ENCODE measurements at regions not wholly inside any gene's neighbourhood (a gene's known extent, or its start where the extent isn't known, plus 50 kb on each side); places are given as distances from the start of the nearest gene placed in this dataset.

DNA sequence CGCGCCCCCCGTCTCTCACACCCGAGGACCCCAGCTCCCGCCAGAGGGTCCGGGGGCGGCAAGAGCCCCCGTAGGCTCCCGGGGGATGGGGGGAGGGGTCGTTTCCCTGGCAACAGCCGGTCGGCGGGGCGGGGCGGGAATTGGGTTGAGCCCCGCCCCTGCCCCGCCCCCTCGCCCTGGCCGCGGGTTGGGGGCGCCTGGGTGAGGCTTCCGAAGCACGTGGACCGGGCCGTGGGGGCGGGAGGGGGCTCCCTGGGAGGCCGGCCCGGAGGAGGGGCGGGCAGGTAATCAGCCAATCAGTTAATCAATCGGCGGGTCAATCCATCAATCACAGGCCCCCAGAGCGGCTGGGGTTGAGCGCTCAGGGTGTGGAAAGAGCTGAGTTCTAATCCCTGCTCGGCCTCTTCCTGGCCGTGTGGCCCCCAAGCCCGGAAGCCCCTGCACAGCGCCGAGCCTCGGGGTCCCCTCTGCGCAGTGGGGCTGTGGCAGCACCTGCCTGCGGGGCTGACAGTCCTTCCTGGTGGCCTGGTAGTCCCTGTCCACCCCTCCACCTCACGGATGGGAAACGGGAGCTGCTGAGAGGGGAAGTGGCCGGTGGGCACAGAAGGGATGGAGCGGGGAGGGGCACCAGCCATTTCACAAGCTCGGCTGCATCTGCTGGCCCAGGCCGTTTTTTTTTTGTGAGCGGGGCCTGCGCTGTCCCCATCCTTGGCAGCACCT lies 174.2 kb upstream of the IER5L start:
- DNase-seq, result no peak

DNA sequence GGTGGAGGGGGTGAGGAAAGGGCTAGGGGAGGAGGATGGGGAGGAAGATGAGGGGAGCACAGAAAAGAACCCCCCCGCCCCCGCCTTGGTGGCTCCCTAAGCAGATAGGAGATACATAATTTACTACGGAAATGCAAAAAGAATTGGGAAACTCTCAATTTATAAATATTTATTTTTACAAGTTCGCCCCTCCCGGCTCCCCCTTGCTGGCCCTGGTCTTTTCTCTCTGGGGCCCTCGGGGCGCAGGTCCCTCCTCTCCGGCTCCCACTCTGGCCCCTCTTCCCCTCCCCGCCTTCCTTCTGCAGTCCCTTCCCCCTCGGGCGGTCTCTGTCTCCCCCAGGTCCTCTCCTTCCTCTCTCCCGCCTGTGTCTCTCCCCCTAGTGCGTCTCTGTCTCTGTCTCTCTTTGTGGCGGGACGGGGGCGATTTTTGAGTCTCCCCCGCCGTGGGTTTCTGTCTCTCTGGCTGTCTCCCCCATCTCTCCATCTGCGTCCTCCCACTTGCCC lies 173.6 kb upstream of the IER5L start:
- DNase-seq, result no peak

DNA sequence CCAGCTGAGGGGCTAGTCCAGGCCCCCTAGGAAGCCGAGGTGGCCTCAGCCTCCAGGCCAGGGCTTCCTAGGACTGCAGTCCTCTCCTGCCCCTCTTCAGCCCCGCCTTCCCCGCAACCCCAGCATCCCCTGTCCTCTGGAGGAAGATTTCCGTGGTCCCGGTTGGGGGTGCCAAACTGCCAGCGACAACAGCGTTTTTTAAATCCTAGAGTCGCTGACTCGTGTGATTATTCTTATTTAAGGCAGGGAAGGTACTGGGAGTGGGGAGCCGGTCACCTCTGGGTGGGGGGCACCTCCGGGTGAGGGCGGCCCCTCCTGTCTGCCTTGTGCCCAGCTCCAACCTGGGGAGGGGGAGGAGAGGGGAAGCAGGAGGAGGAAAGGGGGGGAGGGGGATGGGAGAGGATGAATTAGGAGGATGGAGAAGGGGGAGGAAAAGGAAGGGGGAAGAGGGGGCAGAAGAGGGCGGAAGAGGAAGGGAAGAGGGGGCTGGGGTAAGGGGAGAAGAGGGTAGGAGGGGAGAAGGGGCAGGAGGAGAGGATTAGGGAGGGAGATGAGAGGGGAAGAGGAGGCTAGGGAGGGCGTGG lies 173.1 kb upstream of the IER5L start:
- DNase-seq, result no peak

DNA sequence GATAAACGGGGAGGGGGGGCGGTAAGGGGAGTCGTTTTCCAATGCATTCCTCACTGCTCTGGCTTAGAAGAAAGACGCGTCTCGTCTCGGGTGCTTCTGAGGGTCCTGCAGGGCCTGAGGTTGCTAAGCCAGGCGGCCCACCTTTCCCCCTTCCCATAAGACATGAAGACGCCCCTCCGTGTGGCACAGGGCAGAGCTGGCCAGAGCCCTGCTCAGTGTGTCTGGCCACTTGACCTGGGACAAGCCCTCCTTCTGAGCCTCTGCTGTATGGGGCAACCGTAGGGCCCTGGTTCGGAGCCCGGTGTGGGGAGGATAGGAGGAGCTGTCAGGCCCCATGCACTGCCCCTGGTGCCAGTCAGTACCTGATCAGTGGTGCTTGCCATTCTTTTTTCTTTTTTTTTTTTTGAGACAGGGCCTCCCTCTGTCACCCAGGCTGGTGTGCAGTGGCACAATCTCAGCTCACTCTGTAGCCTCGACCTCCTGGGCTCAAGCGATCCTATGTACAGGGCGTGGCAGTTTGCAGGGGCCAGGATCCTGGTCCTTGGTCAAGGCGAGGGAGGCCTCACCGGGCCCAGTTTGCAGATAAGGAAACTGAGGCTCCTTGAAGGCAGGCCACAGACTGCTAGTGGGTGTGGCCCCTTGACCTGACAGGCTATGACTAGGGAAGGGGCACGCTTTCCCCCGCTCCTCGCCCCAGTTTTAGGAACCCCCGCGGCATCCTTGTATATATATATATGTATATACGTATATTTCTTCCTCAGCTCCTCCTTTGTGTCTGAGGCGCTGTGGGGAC lies 172.3 kb upstream of the IER5L start:
- no peak for DNase-seq

DNA sequence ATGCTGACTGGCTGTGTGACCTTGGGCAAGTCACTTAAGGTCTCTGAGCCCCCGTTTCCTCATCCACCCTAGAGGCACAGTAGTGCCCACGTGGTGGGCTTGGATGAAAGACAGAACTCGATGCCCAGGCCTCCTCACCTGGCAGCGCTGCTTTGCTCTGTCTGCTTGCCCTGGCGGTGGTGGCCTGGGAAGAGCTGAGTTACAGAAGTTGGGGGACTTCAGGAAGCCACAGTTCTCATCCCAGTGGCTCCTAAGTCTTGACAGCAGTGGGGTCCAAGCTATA lies 171.5 kb upstream of the IER5L start:
- no peak for DNase-seq

DNA sequence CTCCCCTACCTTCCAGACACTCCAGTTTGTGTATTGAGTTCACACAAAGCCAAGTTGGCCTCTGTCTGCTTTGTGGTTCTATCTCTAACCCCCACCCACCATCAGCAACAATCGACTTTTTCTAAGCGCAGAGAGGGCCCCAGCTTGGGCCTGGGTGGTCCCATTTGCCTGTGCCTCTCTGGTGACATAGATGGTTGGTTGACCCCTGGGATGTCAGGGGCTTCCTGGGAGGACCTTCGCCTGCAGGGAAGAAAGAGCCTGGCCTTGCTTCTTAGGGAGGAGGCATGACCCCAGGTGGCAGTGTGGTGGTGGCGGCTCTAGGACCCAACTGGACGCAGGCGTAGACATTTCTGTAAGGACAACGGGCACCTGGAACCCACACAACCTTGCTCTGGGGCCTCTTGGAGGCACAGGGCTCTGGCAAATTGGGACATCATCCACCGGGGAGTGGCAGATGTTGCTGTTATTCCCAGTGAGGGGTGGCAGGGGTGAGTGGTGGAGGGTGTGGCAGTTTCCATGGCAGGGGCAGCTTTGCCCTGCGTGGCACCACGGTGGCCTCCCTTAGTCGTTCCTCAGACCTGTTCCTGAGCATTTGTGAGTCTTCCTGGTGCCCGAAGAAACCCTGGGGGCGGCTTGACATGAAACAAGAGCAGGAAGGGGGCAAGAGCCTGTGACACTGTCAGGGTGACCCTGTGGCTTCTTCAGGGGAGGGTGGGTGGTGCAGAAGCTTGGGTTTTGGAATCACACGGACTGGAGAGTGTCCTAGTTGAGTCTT lies 171.0 kb upstream of the IER5L start:
- no peak for DNase-seq

DNA sequence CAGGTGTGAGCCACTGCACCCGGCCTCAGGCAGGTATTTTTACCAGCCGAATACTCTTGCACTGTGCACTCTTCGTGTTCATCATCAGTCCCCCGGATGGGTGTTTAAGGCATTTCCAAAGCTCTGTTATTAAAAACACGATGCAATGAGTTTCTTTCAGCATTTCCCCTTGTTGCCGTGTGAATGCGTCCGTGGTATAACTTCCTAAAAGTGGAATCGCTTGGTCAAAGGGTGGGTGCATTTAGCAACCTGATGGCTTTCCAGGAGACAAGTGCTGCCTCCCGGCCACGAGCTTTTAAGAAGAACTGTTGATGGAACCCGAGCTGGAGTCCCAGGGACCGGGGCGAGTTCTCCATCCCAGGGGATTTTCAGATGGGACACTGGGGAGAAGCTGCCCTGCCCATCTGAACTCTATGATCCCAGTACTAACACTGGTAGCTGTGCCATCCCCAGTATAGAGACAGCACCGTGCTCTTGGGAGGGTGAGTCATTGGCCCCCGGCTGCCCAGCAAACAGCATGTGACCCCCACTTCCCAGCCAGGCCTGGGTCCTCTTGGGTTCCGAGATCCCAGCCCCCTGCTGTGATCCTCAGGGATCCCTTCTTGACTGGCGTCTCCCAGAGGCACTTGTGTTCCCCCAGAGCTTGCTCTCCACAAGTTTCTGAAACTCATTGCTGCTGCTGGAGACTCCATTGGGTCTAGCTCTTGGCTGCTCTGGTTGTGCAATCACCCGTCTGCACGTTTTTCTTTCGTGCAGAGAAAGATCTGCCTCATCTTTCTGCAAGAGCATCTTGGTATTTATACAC lies 169.5 kb upstream of the IER5L start:
- DNase-seq, result no peak

DNA sequence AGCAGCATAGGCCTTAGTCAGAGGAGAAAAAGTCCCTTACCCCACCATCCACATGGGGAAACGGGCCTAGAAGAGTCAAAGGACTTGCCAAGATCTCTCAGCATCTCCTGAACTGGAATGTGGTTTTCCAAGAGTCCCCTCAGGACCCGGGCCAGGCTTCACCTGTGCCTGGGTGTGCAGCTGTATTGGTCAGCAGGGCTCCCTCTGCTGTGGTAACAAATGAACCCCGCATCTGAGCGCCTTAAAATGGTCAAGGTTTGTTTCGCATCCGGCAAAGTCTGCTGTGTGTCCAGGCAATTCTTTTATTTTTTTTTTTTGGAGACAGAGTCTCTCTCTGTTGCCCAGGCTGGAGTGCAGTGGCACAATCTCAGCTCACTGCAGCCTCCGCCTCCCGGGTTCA lies 168.0 kb upstream of the IER5L start:
- no peak for DNase-seq

DNA sequence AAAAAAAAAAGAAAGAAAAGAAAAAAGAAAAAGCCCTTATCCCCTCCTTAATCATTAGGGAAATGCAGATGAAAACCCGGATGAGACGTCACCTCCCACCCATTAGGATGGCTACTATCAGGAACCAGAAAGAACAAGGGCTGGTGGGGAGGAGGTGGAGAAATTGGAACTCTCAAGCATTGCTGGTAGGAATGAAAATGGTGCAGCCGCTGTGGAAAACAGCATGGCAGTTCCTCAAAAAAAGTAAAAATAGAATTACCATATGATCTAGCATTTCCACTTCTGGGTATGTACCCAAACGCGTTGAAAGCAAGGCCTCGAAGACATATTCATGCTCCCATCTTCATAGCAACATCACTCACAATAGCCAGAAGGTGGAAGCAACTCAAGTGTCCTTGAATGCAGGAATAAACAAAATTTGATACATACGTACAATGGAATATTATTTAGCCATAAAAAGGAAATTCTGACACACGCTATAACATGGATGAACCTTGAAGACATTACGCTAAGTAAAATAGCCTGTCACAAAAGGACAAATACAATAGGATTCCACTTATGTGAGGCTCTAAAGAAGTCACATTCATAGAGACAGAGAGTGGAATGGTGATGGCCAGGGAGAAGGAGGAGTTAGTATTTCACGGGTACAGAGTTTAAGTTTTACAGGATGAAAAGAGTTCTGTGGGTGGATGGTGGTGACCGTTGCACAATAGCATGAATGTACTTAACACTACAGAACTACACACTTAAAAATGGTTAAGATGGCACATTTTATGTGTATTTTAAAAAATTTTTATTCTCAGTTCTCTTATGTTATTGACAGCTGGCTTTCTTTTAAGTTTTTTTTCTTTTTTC lies 166.8 kb upstream of the IER5L start:
- no peak for DNase-seq

DNA sequence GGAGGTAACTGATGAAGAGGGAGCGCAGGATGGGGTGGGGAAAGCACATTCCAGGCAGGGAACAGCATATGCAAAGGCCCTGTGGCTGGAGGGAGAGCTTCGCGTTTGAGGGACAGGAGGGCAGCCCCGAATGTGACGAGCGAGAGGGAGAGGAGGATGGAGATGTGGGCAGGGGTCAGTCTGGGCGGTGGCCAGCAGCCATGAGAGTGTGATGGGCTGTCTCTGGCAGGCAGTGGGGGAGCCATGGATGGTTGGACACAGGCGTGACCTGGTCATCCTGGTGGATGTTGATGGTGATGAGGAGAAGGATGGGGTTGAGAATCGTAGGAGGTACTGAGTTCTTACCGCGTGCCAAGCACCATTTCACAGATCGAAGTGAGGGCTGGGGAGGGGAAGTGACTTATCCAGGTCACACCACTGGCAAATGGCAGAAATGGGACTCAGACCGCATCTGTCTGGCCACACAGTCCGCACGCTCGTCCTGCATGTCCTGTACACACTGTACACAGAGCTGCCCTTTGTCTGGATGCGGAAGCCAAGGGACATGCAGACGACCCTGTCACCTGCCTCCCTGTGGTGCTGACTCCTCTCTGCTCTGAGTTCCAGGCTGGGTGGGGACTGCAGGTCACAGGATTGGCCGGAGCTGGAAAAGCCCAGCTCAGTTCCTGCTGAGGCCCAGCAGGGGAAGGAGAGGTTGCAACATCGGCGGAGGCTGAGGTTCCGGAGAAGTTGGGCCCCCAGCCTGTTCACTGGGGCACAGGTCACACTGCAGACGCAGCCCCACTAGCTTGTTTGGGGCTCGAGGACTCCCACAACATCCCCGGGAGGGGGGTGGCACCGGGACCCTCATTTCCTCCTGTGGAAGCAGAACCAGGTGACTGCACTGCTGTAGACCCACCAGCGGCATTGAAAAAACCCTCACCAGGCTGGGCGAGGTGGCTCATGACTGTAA lies 165.6 kb upstream of the IER5L start:
- no peak for DNase-seq

DNA sequence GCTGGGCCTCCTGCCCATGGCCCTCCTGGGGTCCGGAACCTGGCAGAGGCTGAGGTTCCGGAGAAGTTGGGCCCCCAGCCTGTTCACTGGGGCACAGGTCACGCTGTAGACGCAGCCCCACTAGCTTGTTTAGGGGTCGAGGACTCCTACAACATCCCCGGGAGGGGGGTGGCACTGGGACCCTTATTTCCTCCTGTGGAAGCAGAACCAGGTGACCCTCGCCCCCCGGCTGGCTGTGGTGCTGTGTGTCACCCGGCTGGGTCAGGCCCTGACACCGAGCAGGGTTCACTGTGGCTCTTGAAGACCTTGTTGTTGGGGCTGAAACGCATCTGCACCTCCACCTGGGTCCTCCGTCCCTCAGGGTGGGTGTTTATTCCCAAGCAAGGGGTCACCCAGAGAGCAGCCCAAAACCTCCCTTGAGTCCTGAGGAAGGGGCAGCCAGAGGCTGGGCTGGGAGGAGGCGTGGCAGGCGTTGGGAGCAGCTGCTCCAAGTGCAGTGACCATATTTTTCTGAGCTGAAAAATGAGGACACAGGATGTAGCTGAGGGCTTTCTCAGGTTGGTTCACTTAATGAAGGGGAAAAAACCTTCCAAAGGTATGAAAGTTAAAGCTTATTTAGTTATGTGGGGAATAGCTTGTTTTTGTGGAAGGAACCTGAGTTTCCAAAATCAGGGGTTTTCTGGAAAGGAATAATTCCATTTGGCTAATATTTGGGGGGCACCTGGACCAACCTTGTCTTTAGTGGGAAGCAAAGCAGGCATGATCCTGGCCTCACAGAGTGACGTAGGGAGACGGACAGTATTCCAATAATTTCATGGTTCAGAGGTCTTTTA lies 164.7 kb upstream of the IER5L start:
- no peak for DNase-seq

DNA sequence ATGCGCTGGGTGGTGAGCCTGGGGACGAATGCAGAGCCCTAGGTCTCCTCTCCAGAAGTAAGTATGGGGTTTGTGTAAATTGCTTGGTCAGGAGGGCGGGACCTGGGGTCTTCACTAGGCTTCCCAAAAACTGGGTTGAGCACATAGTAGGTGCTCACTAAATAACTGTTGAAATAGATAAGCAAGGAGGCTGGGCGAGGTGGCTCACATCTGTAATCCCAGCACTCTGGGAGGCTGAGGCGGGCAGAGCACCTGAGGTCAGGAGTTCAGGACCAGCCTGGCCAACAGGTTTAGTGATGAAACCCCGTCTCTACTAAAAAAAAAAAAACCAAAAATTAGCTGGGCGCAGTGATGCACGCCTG lies 163.9 kb upstream of the IER5L start:
- no peak for DNase-seq

DNA sequence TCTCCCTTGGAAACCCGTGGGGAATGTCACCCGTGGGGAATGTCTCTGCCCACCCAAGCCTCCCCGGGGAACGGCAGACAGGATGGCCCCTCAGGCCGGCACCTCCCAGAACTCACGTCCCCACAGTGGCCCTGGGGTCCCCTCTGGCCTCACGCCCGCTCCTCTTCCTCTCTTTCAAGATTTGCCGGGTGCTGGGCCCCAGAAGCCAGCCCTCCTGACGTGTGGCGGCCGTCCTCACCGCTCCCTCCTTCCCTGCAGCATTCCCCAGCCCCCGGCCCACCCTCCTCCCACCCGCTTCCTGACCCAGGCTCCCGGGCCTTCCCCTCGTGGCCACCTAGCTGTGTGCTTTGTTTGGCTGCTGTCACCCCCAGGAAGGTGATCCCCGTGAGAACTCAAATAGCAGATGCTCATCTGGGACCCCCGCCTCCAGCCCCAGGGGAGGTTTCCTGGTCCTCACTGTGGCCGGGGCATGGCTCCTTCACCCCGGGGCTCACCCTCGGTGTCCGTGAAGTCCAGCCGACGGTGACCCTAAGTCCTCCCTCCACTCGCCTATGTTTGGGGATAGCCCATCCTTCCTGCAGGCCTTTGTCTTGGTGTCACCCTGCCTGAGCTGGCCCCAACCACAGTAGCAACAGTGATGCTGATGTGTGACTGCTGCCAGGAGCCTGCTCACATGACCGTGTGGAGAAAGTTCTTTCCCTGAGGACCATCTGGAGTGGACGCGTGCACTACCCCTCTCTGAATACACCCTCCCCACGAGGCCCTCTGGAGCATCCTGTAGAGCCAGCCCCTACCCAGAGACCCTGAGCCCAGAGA lies 163.3 kb upstream of the IER5L start:
- DNase-seq, result no peak

DNA sequence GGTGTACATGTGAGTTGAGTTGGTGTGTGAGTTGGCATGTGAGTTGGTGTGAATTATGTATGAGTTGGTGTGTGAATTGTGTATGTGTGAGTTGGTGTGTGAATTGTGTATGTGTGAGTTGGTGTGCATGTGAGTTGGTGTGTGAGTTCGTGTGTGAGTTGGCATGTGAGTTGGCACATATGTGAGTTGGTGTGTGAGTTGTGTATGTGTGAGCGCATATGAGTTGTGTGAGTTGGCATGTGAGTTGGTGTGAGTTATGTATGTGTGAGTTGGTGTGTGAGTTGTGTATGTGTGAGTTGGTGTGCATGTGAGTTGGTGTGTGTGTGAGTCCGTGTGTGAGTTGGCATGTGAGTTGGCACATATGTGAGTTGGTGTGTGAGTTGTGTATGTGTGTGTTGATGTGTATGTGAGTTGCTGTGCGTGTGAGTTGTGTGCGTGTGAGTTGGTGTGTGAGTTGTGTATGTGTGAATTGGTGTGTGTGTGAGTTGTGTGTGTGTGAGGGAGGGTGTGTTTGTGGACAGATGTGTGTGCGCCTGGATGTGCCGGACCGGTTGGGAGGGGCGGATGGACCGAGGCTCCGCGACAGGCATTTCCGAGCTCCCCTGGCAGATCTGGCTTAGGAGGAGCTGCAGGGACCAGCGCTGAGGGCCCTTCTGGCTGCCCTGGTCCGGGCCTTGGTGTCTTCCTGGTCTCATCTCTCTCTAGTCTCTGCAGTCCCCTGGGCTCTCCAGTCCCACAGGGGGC lies 162.5 kb upstream of the IER5L start:
- DNase-seq, result no peak

DNA sequence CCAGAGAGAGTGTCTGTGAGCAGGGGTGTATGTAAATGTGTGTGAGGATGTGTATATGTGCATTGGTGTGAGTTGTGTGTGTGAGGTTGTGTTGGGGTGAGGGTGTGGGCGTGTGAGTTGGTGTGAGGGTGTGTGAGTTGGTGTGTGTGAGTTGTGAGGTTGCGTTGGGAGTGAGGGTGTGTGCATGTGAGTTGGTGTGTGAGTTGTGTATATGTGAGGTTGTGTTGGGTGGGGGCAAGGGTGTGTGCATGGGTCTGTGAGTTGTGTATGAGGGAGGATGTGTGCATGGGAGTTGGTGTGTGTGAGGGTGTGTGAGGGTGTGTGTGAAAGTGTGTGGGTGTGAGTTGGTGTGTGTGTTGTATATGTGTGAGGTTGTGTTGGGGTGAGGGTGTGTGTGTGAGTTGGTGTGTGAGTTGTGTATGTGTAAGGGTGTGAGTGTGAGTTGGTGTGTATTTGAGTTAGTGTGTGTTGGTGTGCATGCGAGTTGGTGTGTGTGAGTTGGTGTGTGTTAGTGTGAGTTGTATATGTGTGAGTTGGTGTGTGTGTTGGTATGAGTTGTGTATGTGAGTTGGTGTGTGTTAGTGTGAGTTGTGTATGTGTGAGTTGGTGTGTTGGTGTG lies 161.6 kb upstream of the IER5L start:
- DNase-seq, result no peak

DNA sequence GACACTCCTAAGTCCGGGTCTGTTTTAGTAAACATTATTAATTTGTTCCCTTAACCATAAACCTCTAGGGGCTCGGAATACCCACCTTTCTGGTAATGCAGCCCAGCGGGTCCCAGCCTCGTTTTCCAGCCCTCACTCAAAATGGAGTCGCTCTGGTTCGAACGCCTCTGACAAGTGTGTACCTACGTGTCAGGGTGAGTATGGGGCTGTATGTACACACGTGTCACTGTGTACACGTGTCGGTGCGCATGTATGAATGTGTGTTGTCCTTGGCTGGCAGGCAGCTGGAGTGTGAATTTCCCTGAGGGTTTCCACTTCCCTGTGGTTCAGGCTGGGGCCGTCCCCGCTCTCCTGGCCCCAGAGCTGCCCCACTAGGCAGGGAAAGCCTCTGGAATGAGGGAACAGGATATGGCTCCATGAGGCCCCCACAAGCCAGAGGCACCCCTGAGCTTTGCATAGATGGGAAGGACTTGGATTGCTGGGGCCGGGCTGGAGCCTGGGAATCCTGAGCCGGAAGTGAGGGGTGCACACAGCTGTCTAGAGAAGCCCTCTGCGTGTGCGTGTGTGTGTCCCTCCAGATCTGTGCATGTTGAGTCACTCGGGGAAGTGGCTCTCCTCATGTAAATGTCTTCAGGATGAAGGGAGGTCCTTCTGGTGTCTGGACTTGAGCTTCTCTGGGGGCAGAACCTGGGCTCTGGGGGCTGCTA lies 160.8 kb upstream of the IER5L start:
- DNase-seq, result no peak
